ENCODE measurements at regions not wholly inside any gene's neighbourhood (a gene's known extent, or its start where the extent isn't known, plus 50 kb on each side); places are given as distances from the start of the nearest gene placed in this dataset.

- no peaks in the 10 kb centered on the region for H3K27me3 ChIP-seq (replicated peaks in 1 of 4; ENCODE audit: control insufficient read depth in 3 of 4, extremely low read depth in 1 of 4, insufficient read depth in 3 of 4, low read length in 3 of 4)
- H3K14ac ChIP-seq (ENCODE audit: insufficient read length): no peak overlapping the region
- H2AK5ac ChIP-seq (ENCODE audit: low read depth, low read length): no peak overlapping the region
- no peak overlapping the region for H3K4ac ChIP-seq (replicated peaks; ENCODE audit: insufficient read length, low read depth, low read length)
- no peaks in the 10 kb centered on the region for H3K79me2 ChIP-seq (ENCODE audit: control insufficient read depth in 1 of 2, insufficient read depth in 2 of 2, low read length in 2 of 2)
- no peak overlapping the region for H2BK20ac ChIP-seq (ENCODE audit: low read length)
- H4K20me1 ChIP-seq (replicated peaks in 1 of 2; ENCODE audit: control insufficient read depth in 1 of 2, insufficient read depth in 2 of 2, low read length in 2 of 2): no peaks in the 10 kb centered on the region
- H2BK120ac ChIP-seq (replicated peaks; ENCODE audit: low read depth, low read length): no peak overlapping the region
- no peak overlapping the region for H2BK12ac ChIP-seq (ENCODE audit: low read depth, low read length)
- DNase-seq (ENCODE audit: low read depth in 1 of 2, low spot score in 2 of 2) (no peak), FAIRE-seq (no peak)
- no peak overlapping the region for H3K27ac ChIP-seq (ENCODE audit: low read depth, low read length)
- no peaks in the 10 kb centered on the region for H3K36me3 ChIP-seq (ENCODE audit: control insufficient read depth in 2 of 4, insufficient read depth in 4 of 4, low read length in 3 of 4)
- WGBS, 2 experiments (ENCODE audit: extremely low coverage in 1 of 2, insufficient coverage in 1 of 2, insufficient read length in 1 of 2, insufficient replicate concordance in 2 of 2, low coverage in 1 of 2, low lambda C conversion rate in 2 of 2, missing lambda C conversion rate in 1 of 2): 90% methylated on average over 4 of the region's 4 CpGs; no CpG with 5 or more reads in 1 of the 2 experiments
- POLR2A ChIA-PET (ENCODE audit: partially characterized antibody): no interaction called here
- H3K4me3 ChIP-seq (ENCODE audit: extremely low read depth in 1 of 4, insufficient read depth in 2 of 4, low read depth in 3 of 4, low read length in 4 of 4): no peak overlapping the region
- H3K4me1 ChIP-seq (replicated peaks in 1 of 4; ENCODE audit: control insufficient read depth in 3 of 4, insufficient read depth in 4 of 4, low read length in 3 of 4): no peaks in the 10 kb centered on the region
- no peak overlapping the region for H3K56ac ChIP-seq (replicated peaks; ENCODE audit: insufficient read length, low read depth, low read length)
- no peak overlapping the region for H3K4me2 ChIP-seq (ENCODE audit: insufficient read depth in 1 of 2, low read depth in 2 of 2, low read length in 2 of 2)
- H4K8ac ChIP-seq (ENCODE audit: extremely low read depth, insufficient read depth, low read length): no peak overlapping the region
- H3K79me1 ChIP-seq (ENCODE audit: low read depth, low read length): no peaks in the 10 kb centered on the region
- no peak overlapping the region for H3K23ac ChIP-seq (ENCODE audit: insufficient read length)
- H4K5ac ChIP-seq (ENCODE audit: insufficient read length, low read depth, low read length): no peak overlapping the region
- H2BK15ac ChIP-seq (ENCODE audit: low read length): no peak overlapping the region
- no peaks in the 10 kb centered on the region for H3K9me3 ChIP-seq (ENCODE audit: insufficient read depth in 2 of 2, low read depth in 1 of 2, low read length in 1 of 2)
- H2BK5ac ChIP-seq (ENCODE audit: low read depth, low read length): no peak overlapping the region
- CTCF ChIA-PET (ENCODE audit: partially characterized antibody): interaction anchor here (0.7 kb wide), 1 partner anchor 64 kb away, joined by 3 read pairs; no protein-coding TSS in a partner anchor
- H3K18ac ChIP-seq (ENCODE audit: extremely low read depth, low read length): no peak overlapping the region
- H2AFZ ChIP-seq (ENCODE audit: low read length): no peak overlapping the region
- H3K9ac ChIP-seq (replicated peaks in 1 of 4; ENCODE audit: extremely low read depth in 1 of 4, low read depth in 3 of 4, low read length in 3 of 4): no peak overlapping the region
- no peak overlapping the region for H4K91ac ChIP-seq (replicated peaks; ENCODE audit: insufficient read length, low read length)
- H3K23me2 ChIP-seq (ENCODE audit: low read depth, low read length): peaks cover 3% of the 10 kb centered on the region; the same call in 1 of the 2 replicates
- TF ChIP-seq, protein P1, sequence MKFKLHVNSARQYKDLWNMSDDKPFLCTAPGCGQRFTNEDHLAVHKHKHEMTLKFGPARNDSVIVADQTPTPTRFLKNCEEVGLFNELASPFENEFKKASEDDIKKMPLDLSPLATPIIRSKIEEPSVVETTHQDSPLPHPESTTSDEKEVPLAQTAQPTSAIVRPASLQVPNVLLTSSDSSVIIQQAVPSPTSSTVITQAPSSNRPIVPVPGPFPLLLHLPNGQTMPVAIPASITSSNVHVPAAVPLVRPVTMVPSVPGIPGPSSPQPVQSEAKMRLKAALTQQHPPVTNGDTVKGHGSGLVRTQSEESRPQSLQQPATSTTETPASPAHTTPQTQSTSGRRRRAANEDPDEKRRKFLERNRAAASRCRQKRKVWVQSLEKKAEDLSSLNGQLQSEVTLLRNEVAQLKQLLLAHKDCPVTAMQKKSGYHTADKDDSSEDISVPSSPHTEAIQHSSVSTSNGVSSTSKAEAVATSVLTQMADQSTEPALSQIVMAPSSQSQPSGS (IDR thresholded peaks at IDR 0.05; ENCODE audit: low read length): no peak
- no peak for TF ChIP-seq SIN3A (conservative IDR thresholded peaks at IDR 0.05 in 1 of 2, IDR thresholded peaks at IDR 0.05 in 1 of 2; ENCODE audit: low read depth in 1 of 2, low read length in 2 of 2)
- TF ChIP-seq JUND (IDR thresholded peaks at IDR 0.05; ENCODE audit: low read length): no peak
- no peak for TF ChIP-seq TBP (IDR thresholded peaks at IDR 0.05; ENCODE audit: low read depth, low read length)
- TF ChIP-seq SRF (IDR thresholded peaks at IDR 0.05; ENCODE audit: low read depth, low read length): no peak
- no peak for TF ChIP-seq ZNF274 (IDR thresholded peaks at IDR 0.05; ENCODE audit: borderline replicate concordance, extremely low read depth, low read length)
- no peak for TF ChIP-seq BCL11A (IDR thresholded peaks at IDR 0.05; ENCODE audit: low read depth in 2 of 2, low read length in 2 of 2)
- no peak for TF ChIP-seq SP4 (IDR thresholded peaks at IDR 0.05; ENCODE audit: low read length)
- TF ChIP-seq EGR1 (IDR thresholded peaks at IDR 0.05; ENCODE audit: borderline replicate concordance, low read depth, low read length): no peak
- TF ChIP-seq GABPA (IDR thresholded peaks at IDR 0.05; ENCODE audit: borderline replicate concordance, insufficient read depth, low read length): no peak
- no peak for TF ChIP-seq CHD1 (IDR thresholded peaks at IDR 0.05; ENCODE audit: low read depth, low read length)
- no peak for TF ChIP-seq E2F6 (IDR thresholded peaks at IDR 0.05)
Measured at GRCh38 chrY:7455626-7456025, 544.1 kb upstream of the AMELY start.

All from H1 (cell line).